Gastrocnemius medialis (tissue), 4 donors: ENCODE measurements at regions not wholly inside any gene's neighbourhood (a gene's known extent, or its start where the extent isn't known, plus 50 kb on each side); places are given as distances from the start of the nearest gene placed in this dataset.

Experiments used
- ATAC-seq, 2 donors: fragments of 150-250 bp; one replicate each; pipeline ENCODE4 v1.9.1; 2016
- DNase-seq, 2 donors: peaks; one replicate each; pipeline ENCODE4 v3.0.0-alpha.2; 2019
- H3K27ac ChIP-seq, 4 donors: fragments of 200-600 bp; sonication (generic); 1 replicate in 1 of 4; 2 replicates in 3 of 4; pipeline ENCODE4 v1.5.1; 2016 to 2018; ENCODE audit warnings: mild to moderate bottlenecking in 2 of 4, moderate library complexity in 1 of 4
- H3K27me3 ChIP-seq, 3 donors: fragments of 200-600 bp; sonication (generic) in 2 of 3; 1 replicate in 1 of 3; 2 replicates in 2 of 3; pipeline versions ENCODE4 v1.5.1 to v1.6.0; 2016 to 2019; ENCODE audit warnings: mild to moderate bottlenecking in 1 of 3, moderate library complexity in 1 of 3
- H3K36me3 ChIP-seq, 2 donors: fragments of 200-600 bp; sonication (generic) in 1 of 2; one replicate each; pipeline ENCODE4 v1.5.1; 2017 to 2018
- H3K4me1 ChIP-seq, 2 donors: fragments of 200-600 bp; sonication (generic) in 1 of 2; one replicate each; pipeline ENCODE4 v1.5.1; 2016 to 2017; ENCODE audit warnings: mild to moderate bottlenecking in 2 of 2
- H3K4me3 ChIP-seq, 4 donors: fragments of 200-600 bp; sonication (generic) in 3 of 4; 1 replicate in 1 of 4; 2 replicates in 3 of 4; pipeline ENCODE4 v1.5.1; 2016 to 2019; ENCODE audit warnings: mild to moderate bottlenecking in 2 of 4
- H3K9me3 ChIP-seq, 3 donors: fragments of 200-600 bp; sonication (generic) in 2 of 3; 1 replicate in 1 of 3; 2 replicates in 2 of 3; pipeline ENCODE4 v1.5.1; 2016 to 2019
- CTCF ChIP-seq, 5 experiments: fragments of 450-650 bp in 3 of 5; fragments of 200-600 bp in 2 of 5; sonication (generic) in 2 of 5; IDR thresholded peaks in 4 of 5; conservative IDR thresholded peaks in 1 of 5; 1 replicate in 4 of 5; 2 replicates in 1 of 5; pipeline ENCODE4 v1.5.1; 2016 to 2019; ENCODE audit warnings: antibody characterized with exemption in 5 of 5, mild to moderate bottlenecking in 3 of 5, moderate library complexity in 3 of 5
- POLR2A ChIP-seq, 2 donors: fragments of 450-650 bp; IDR thresholded peaks; one replicate each; pipeline ENCODE4 v1.6.1; 2017; ENCODE audit warnings: antibody characterized with exemption in 2 of 2, mild to moderate bottlenecking in 2 of 2, moderate library complexity in 2 of 2
- in situ Hi-C, 4 donors: fragments of 200-750 bp; cut with MboI; loops; one replicate each; pipeline versions ENCODE4 v1.15.0 to v1.8.0; 2017; ENCODE audit warnings: low sequenced_read_pairs in 4 of 4
- intact Hi-C: fragments of 100-400 bp; cut with DNase I; formaldehyde crosslinking; loops from one replicate; pipeline ENCODE4 v1.15.1; 2023; ENCODE audit warnings: low total_unique reads

- intact Hi-C loops = no loop called here
- no peak overlapping the region for H3K4me3 ChIP-seq
Measured at GRCh38 chr15:70347321-70348225, 249.9 kb upstream of the TLE3 start.

GRCh38 chr15:70345251-70346019 is 247.7 kb upstream of the TLE3 start:
- in situ Hi-C loops (no loop called here), intact Hi-C loops (no loop called here)
- H3K4me3 ChIP-seq = no peak overlapping the region
- DNase-seq = no peak
- H3K36me3 ChIP-seq = no peaks in the 10 kb centered on the region
- TF ChIP-seq POLR2A (IDR thresholded peaks at IDR 0.05) (no peak), CTCF (IDR thresholded peaks at IDR 0.05 in 4 of 5, conservative IDR thresholded peaks at IDR 0.05 in 1 of 5) (no peak)
- no peaks in the 10 kb centered on the region for H3K27me3 ChIP-seq
- no peak for ATAC-seq
- no peaks in the 10 kb centered on the region for H3K4me1 ChIP-seq
- H3K9me3 ChIP-seq = no peaks in the 10 kb centered on the region
- H3K27ac ChIP-seq = no peak overlapping the region

More at GRCh38 chr15:70347321-70348225, 249.9 kb upstream of the TLE3 start:
- no peak for DNase-seq
- no peak overlapping the region for H3K27ac ChIP-seq
- no peaks in the 10 kb centered on the region for H3K4me1 ChIP-seq
- no peak for ATAC-seq
- no peaks in the 10 kb centered on the region for H3K36me3 ChIP-seq
- no peaks in the 10 kb centered on the region for H3K27me3 ChIP-seq
- TF ChIP-seq CTCF (IDR thresholded peaks at IDR 0.05 in 4 of 5, conservative IDR thresholded peaks at IDR 0.05 in 1 of 5) = no peak
- TF ChIP-seq POLR2A (IDR thresholded peaks at IDR 0.05) = no peak
- H3K9me3 ChIP-seq = no peaks in the 10 kb centered on the region
- in situ Hi-C loops = no loop called here

- DNase-seq (no peak), ATAC-seq (no peak)
- H3K4me3 ChIP-seq = no peak overlapping the region
- H3K27me3 ChIP-seq = no peaks in the 10 kb centered on the region
- TF ChIP-seq POLR2A (IDR thresholded peaks at IDR 0.05) = no peak
- no peak for TF ChIP-seq CTCF (IDR thresholded peaks at IDR 0.05 in 4 of 5, conservative IDR thresholded peaks at IDR 0.05 in 1 of 5)
- H3K27ac ChIP-seq = no peak overlapping the region
- intact Hi-C loops (no loop called here), in situ Hi-C loops (no loop called here)
- H3K9me3 ChIP-seq = no peaks in the 10 kb centered on the region
- no peaks in the 10 kb centered on the region for H3K4me1 ChIP-seq
- H3K36me3 ChIP-seq = no peaks in the 10 kb centered on the region
Measured at GRCh38 chr15:70344666-70345065, 246.9 kb upstream of the TLE3 start.

- H3K9me3 ChIP-seq = no peaks in the 10 kb centered on the region
- DNase-seq (no peak), ATAC-seq (no peak)
- no peaks in the 10 kb centered on the region for H3K36me3 ChIP-seq
- H3K4me1 ChIP-seq = no peaks in the 10 kb centered on the region
- no peak overlapping the region for H3K4me3 ChIP-seq
- intact Hi-C loops (no loop called here), in situ Hi-C loops (no loop called here)
- H3K27me3 ChIP-seq = no peaks in the 10 kb centered on the region
- no peak for TF ChIP-seq POLR2A (IDR thresholded peaks at IDR 0.05)
- TF ChIP-seq CTCF (IDR thresholded peaks at IDR 0.05 in 4 of 5, conservative IDR thresholded peaks at IDR 0.05 in 1 of 5) = no peak
- no peak overlapping the region for H3K27ac ChIP-seq
Measured at GRCh38 chr15:70343961-70344621, 246.4 kb upstream of the TLE3 start.
